Endothelial cell of umbilical vein (primary cell): ENCODE measurements at regions not wholly inside any gene's neighbourhood (a gene's known extent, or its start where the extent isn't known, plus 50 kb on each side); places are given as distances from the start of the nearest gene placed in this dataset.

Source experiments
- BruUV-seq: library from RNA; stranded (reverse); fragments of 400-500 nt; replicated peaks from 2 replicates; lab custom pipeline; 2021; lab: Mats Ljungman, UMichigan
- CTCF ChIA-PET: fragments of 300-600, 350-600 bp; sonication (Branson Sonifier 250); formaldehyde crosslinking; loops from one replicate; lab custom pipeline; 2021; ENCODE audit warnings: antibody characterized with exemption, inconsistent platforms; lab: Charles Lee
- POLR2A ChIA-PET: fragments of 300-600, 350-600 bp; sonication (Branson Sonifier 250); formaldehyde crosslinking; loops from one replicate; lab custom pipeline; 2021; ENCODE audit warnings: antibody characterized with exemption, inconsistent platforms; lab: Charles Lee
- DNase-seq: peaks from one replicate; pipeline ENCODE4 v3.0.0-alpha.2; 2011; ENCODE audit warnings: low read depth, low spot score
- FAIRE-seq: peaks from 2 replicates; lab custom pipeline; 2011; peaks lifted over from hg19 to GRCh38; lab: Jason Lieb, UNC
- H2AFZ ChIP-seq: 2 replicates; pipeline ENCODE4 v1.6.0; 2012; ENCODE audit warnings: low read depth, low read length, control low read depth, inconsistent platforms
- H3K27ac ChIP-seq: 2 replicates; pipeline ENCODE4 v1.5.1; 2011; ENCODE audit warnings: low read depth, mild to moderate bottlenecking, control low read depth, low read length, moderate library complexity; ENCODE audit not compliant: insufficient read depth
- H3K27me3 ChIP-seq, 2 experiments: 2 replicates each; pipeline versions ENCODE4 v1.6.0 to v1.6.1; 2011; ENCODE audit warnings: low read length in 2 of 2, mixed read lengths in 1 of 2; ENCODE audit not compliant: control insufficient read depth in 2 of 2, insufficient read depth in 2 of 2
- H3K36me3 ChIP-seq, 2 experiments: 2 replicates in 1 of 2; 3 replicates in 1 of 2; pipeline ENCODE4 v1.5.1; 2011; ENCODE audit warnings: low read length in 2 of 2, mild to moderate bottlenecking in 1 of 2, moderate library complexity in 1 of 2; ENCODE audit not compliant: control insufficient read depth in 2 of 2, insufficient read depth in 2 of 2; ENCODE audit errors: extremely low read depth in 1 of 2
- H3K4me1 ChIP-seq: 3 replicates; pipeline ENCODE4 v1.5.1; 2011; ENCODE audit warnings: mild to moderate bottlenecking, low read length; ENCODE audit not compliant: control insufficient read depth, insufficient read depth; ENCODE audit errors: extremely low read depth
- H3K4me2 ChIP-seq: 2 replicates; pipeline ENCODE4 v1.6.1; 2011; ENCODE audit warnings: low read length, control low read depth, mixed read lengths; ENCODE audit not compliant: insufficient read depth
- H3K4me3 ChIP-seq, 3 experiments: fragments of 200-600 bp in 1 of 3; sonication (generic), shearing (Covaris generic) in 1 of 3; replicated peaks in 1 of 3; 2 replicates each; pipeline ENCODE4 v1.5.1; 2011 to 2016; ENCODE audit warnings: control low read depth in 3 of 3, low read length in 3 of 3, mild to moderate bottlenecking in 2 of 3, inconsistent platforms in 1 of 3, low read depth in 1 of 3, moderate library complexity in 1 of 3; ENCODE audit not compliant: insufficient read depth in 1 of 3
- H3K79me2 ChIP-seq: 2 replicates; pipeline ENCODE4 v1.6.0; 2012; ENCODE audit warnings: low read length, inconsistent platforms; ENCODE audit not compliant: control insufficient read depth, insufficient read depth
- H3K9ac ChIP-seq: replicated peaks from 2 replicates; pipeline ENCODE3; 2011; ENCODE audit warnings: low read length, control low read depth; ENCODE audit not compliant: insufficient read depth; ENCODE audit errors: extremely low read depth
- H3K9me1 ChIP-seq: replicated peaks from 3 replicates; pipeline ENCODE4 v1.6.0; 2011; ENCODE audit warnings: mild to moderate bottlenecking, low read length; ENCODE audit not compliant: control insufficient read depth, insufficient read depth; ENCODE audit errors: extremely low read depth
- H3K9me3 ChIP-seq: replicated peaks from 2 replicates; pipeline ENCODE4 v1.5.1; 2012; ENCODE audit warnings: low read length, inconsistent platforms; ENCODE audit not compliant: control insufficient read depth, insufficient read depth
- H4K20me1 ChIP-seq: replicated peaks from 2 replicates; pipeline ENCODE3; 2011; ENCODE audit warnings: mild to moderate bottlenecking, low read length; ENCODE audit not compliant: control insufficient read depth, insufficient read depth; ENCODE audit errors: extremely low read depth
- CTCF ChIP-seq, 2 donors: IDR thresholded peaks; 1 replicate in 1 of 2; 2 replicates in 1 of 2; pipeline ENCODE4 v1.5.1; 2011; ENCODE audit warnings: low read length in 2 of 2, mild to moderate bottlenecking in 2 of 2, moderate library complexity in 2 of 2, control low read depth in 1 of 2, inconsistent platforms in 1 of 2, low read depth in 1 of 2; ENCODE audit not compliant: insufficient read depth in 1 of 2; ENCODE audit errors: extremely low read depth in 1 of 2
- EZH2 ChIP-seq: IDR thresholded peaks from 2 replicates; pipeline ENCODE4 v1.6.1; 2012; ENCODE audit warnings: borderline replicate concordance, low read depth, mild to moderate bottlenecking, moderate library complexity, low read length, inconsistent platforms; ENCODE audit not compliant: severe bottlenecking
- GATA2 ChIP-seq: IDR thresholded peaks from 2 replicates; pipeline ENCODE4 v1.7.0; 2011; ENCODE audit warnings: low read depth, mild to moderate bottlenecking, moderate library complexity, mixed read lengths, low read length; ENCODE audit not compliant: insufficient read length, insufficient read depth
- JUN ChIP-seq: IDR thresholded peaks from 2 replicates; pipeline ENCODE4 v1.6.1; 2011; ENCODE audit warnings: borderline replicate concordance, low read depth; ENCODE audit not compliant: insufficient read length, insufficient read depth
- MAX ChIP-seq: IDR thresholded peaks from 2 replicates; pipeline ENCODE4 v1.6.1; 2011; ENCODE audit not compliant: insufficient read depth, insufficient read length
- MYC ChIP-seq: IDR thresholded peaks from one replicate; pipeline ENCODE4 v1.6.1; 2011; ENCODE audit warnings: mild to moderate bottlenecking, low read depth, low read length
- POLR2AphosphoS5 ChIP-seq: IDR thresholded peaks from 2 replicates; pipeline ENCODE4 v1.6.1; 2012; ENCODE audit warnings: low read depth, mild to moderate bottlenecking, control low read depth, low read length, moderate library complexity; ENCODE audit not compliant: insufficient read depth
- dilution Hi-C: fragments of 300-500 bp; cut with MboI; formaldehyde crosslinking; loops from one replicate; pipeline ENCODE4 v1.15.0; 2019; ENCODE audit warnings: low sequenced_read_pairs; ENCODE audit not compliant: extremely low pct_ligation_motif_present
- intact Hi-C: fragments of 100-400 bp; cut with micrococcal nuclease; formaldehyde crosslinking; loops from one replicate; pipeline ENCODE4 v1.10.0; 2022

- BruUV-seq, result no TSS peak
- Histone ChIP-seq H3K27ac (no peak overlapping the region), H3K4me2 (no peak overlapping the region), H3K9ac (no peak overlapping the region), H3K36me3 (no peaks in the 10 kb centered on the region), H4K20me1 (no peaks in the 10 kb centered on the region), H3K9me3 (no peaks in the 10 kb centered on the region), H3K4me1 (no peaks in the 10 kb centered on the region), H3K27me3 (no peaks in the 10 kb centered on the region), H2AFZ (no peak overlapping the region), H3K4me3 (no peak overlapping the region), H3K79me2 (no peaks in the 10 kb centered on the region), H3K9me1 (no peaks in the 10 kb centered on the region)
- intact Hi-C loops, result no loop called here
- POLR2A ChIA-PET, result no interaction called here
- TF ChIP-seq MYC (no peak), CTCF (IDR thresholded peaks at IDR 0.05; ENCODE audit: extremely low read depth in 1 of 2, insufficient read depth in 1 of 2, low read depth in 1 of 2, low read length in 2 of 2) (no peak), MAX (no peak), JUN (no peak), GATA2 (no peak), EZH2 (no peak), POLR2AphosphoS5 (no peak)
- FAIRE-seq (no peak), DNase-seq (no peak)
- dilution Hi-C loops, result no loop called here
- CTCF ChIA-PET, result interaction anchor here (0.7 kb wide), 1 partner anchor 11 kb away, joined by 3 read pairs; no protein-coding TSS in a partner anchor
Measured at GRCh38 chr12:58277231-58277630, 335.9 kb downstream of the ATP23 start.
